Small intestine (tissue), 7 donors: ENCODE measurements at regions not wholly inside any gene's neighbourhood (a gene's known extent, or its start where the extent isn't known, plus 50 kb on each side); places are given as distances from the start of the nearest gene placed in this dataset.
"Not testable (repeated sequence)": the region's sequence is repeated elsewhere in the genome, so short reads cannot be mapped to it uniquely, and the experiment has no call there.

Experiments used
- DNase-seq, 2 donors: peaks; one replicate each; pipeline versions ENCODE4 v3.0.0 to v3.0.0-alpha.2; 2013
- FAIRE-seq: peaks from 2 replicates; lab custom pipeline; 2012; peaks lifted over from hg19 to GRCh38; lab: Jason Lieb, UNC
- H3K27ac ChIP-seq, 3 donors: one replicate each; pipeline ENCODE4 v1.5.1; 2013; ENCODE audit warnings: low read length in 2 of 3, mild to moderate bottlenecking in 2 of 3, control low read depth in 1 of 3, inconsistent platforms in 1 of 3, low read depth in 1 of 3, moderate library complexity in 1 of 3
- H3K27me3 ChIP-seq, 3 donors: one replicate each; pipeline ENCODE4 v1.6.1; 2013; ENCODE audit warnings: low read length in 3 of 3, inconsistent platforms in 1 of 3; ENCODE audit not compliant: control insufficient read depth in 3 of 3, insufficient read depth in 3 of 3
- H3K36me3 ChIP-seq, 3 donors: one replicate each; pipeline ENCODE4 v1.6.1; 2013; ENCODE audit warnings: low read length in 3 of 3, inconsistent platforms in 1 of 3, low read depth in 1 of 3, mild to moderate bottlenecking in 1 of 3, moderate library complexity in 1 of 3; ENCODE audit not compliant: control insufficient read depth in 3 of 3, insufficient read depth in 2 of 3
- H3K4me1 ChIP-seq, 3 donors: one replicate each; pipeline ENCODE4 v1.6.1; 2013; ENCODE audit warnings: low read length in 2 of 3, inconsistent platforms in 1 of 3, low read depth in 1 of 3, mild to moderate bottlenecking in 1 of 3, moderate library complexity in 1 of 3; ENCODE audit not compliant: control insufficient read depth in 3 of 3, insufficient read depth in 2 of 3
- H3K4me3 ChIP-seq, 3 donors: one replicate each; pipeline ENCODE4 v1.5.1; 2013; ENCODE audit warnings: low read length in 3 of 3, control low read depth in 1 of 3, inconsistent platforms in 1 of 3, low read depth in 1 of 3, mild to moderate bottlenecking in 1 of 3, moderate library complexity in 1 of 3
- H3K9me3 ChIP-seq, 2 donors: one replicate each; pipeline ENCODE4 v1.6.1; 2013; ENCODE audit warnings: low read depth in 1 of 2, low read length in 1 of 2; ENCODE audit not compliant: control insufficient read depth in 2 of 2, insufficient read depth in 1 of 2
- WGBS, 3 donors: extraction: QIAGEN DNeasy Blood & Tissue Kit; methylation state at CpG; one replicate each; pipeline ENCODE4 v1.1.7; 2013; 5-methylcytosine and 5-hydroxymethylcytosine counted together
- donor health status: healthy with polysubstance abuse.
- donor health status: control.
- donor health status: control.
- donor health status: Bipolar disorder and iron deficiency.
- donor health status: healthy.

DNA sequence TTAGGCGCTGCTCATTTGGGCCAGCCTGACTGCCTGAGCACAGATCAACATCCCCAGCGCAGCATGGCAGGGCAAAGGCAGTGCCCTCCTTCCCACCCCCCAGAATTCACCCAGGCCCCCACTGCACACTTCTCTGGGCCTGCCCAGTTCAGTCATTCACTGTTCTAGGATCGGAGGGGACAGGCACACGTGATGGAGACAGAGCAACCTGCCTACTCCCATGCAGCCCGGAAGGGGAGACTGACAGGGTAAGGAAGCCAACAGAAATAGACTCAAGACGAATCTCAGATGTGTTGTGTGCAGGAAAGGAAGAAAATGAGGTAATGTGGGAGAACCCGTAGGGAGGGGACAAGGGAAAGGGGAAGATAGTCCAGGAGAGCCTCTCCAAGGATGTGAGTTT lies 59.2 kb upstream of the LYRM9 start:
- Histone ChIP-seq H3K9me3 (no peaks in the 10 kb centered on the region), H3K4me1 (peaks cover 0 to 6% (median 0%) of the 10 kb centered on the region in 3 donors), H3K27ac (no peak overlapping the region), H3K4me3 (no peak overlapping the region), H3K27me3 (no peaks in the 10 kb centered on the region), H3K36me3 (no peaks in the 10 kb centered on the region)
- no peak for FAIRE-seq
- WGBS, 3 donors = 66 to 75% (median 68%) methylated on average over 7 of the region's 7 CpGs
- DNase-seq = no peak

DNA sequence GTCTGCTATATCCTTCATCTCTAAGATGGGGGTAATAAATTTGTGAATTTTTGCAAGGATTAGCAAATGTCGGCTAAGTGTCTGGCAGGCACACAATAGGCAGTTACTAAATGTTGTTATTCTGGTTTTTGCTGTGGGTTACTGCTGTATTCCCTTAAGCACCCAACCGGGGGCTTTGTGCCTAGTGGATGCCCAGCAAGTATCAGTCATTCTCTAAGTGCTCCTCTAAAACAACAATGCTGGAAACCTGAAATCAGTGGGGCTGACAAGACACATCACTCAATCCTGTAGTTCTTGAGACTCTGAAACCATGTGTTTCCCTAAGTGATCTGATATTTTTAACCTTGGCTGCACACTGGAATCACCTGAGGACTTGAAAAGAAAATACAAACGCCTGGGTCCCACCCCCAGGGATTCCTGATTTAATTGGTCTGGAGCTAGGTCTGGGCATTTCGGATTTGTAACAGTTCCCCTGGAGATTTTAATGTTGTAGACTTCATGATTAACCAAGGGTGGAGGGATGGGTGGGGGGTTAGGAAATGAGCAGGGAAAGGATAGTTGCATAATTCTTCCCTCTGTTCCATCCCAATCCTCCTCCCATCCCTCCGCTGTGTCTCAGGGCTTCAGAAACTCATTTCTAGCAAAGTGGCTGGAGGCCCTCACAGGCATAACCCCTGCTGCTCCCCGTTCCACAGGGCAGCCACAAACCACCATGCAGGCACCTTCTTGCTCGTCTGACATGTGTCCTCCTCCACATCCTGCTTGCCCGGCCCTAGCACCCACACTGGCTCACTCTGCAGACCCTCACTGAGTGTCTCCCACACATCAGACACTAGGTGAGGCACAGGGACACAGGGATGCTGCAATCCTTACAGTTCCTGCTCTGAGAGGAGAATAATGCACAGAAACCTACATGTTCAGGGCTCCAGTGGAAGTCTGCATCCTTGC lies 61.7 kb upstream of the LYRM9 start:
- 58 to 70% (median 61%) methylated on average over 8 of the region's 8 CpGs for WGBS, 3 donors
- no peak for FAIRE-seq
- no peaks in the 10 kb centered on the region for H3K27me3 ChIP-seq

DNA sequence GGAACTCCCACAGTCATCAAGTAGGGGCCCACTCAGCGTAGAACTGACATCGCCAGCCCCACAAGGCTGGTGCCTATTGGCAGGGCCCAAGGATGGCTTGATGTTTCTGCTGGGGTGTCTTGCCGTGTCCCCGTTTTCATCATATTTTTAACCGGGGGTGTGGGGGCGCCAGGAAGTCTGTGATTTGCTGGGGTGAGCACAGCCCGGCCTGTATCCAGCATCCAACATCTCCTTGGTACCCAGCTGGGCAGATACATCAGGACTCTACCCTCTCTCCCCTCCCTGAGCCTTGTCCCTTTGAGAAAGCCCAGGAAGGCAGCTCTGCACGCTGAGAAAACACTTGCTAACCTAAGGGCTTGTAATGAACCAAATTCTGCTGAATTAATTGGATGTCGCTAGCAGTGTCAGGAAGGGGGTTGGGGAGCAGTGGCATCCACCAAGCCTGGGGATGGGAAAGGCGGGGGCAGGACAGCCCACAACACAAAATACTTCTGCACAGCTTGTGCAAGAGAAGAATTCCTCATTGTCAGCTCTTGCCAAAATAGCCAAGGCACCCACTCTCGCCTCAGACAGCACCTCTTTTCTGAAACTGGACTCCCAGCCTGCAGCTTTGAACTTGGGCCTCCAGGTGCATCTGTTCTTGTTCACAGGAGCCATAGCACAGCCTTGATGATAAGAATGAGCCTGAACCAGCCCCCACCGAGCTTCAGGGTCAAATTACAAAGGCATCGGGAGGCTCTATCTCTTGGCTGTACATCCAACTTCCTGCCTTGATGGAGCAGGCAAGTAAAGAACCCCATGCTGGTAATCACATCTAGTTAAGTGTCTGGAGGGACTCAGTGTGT lies 63.7 kb upstream of the LYRM9 start:
- Histone ChIP-seq H3K27ac (no peak overlapping the region), H3K9me3 (no peaks in the 10 kb centered on the region), H3K36me3 (no peaks in the 10 kb centered on the region), H3K4me1 (peaks cover 0 to 6% (median 0%) of the 10 kb centered on the region in 3 donors), H3K27me3 (no peaks in the 10 kb centered on the region), H3K4me3 (no peak overlapping the region)
- FAIRE-seq (no peak), DNase-seq (peak; percentile 38 to 63)
- WGBS, 3 donors = 63 to 70% (median 63%) methylated on average over 13 of the region's 13 CpGs

More for the DNA sequence above, 61.7 kb upstream of the LYRM9 start:
- H3K4me3 ChIP-seq = no peak overlapping the region
- no peaks in the 10 kb centered on the region for H3K9me3 ChIP-seq
- DNase-seq = no peak
- no peaks in the 10 kb centered on the region for H3K36me3 ChIP-seq
- no peak overlapping the region for H3K27ac ChIP-seq
- peaks cover 0 to 6% (median 0%) of the 10 kb centered on the region in 3 donors for H3K4me1 ChIP-seq

DNA sequence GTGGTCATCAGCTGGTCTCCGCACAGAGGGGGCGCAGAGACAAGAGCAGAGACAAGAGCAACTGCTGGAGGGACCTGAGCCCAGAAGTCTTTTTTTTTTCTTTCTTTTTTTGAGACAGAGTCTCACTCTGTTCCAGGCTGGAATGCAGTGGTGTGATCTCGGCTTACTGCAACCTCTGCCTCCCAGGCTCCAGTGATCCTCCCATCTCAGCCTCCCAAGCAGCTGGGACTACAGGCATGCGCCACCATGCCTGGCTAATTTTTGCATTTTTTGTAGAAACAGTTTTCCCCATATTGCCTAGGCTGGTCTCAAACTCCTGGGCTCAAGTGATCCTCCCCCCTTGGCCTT lies 64.3 kb upstream of the LYRM9 start:
- 45 to 64% (median 49%) methylated on average over 4 of the region's 4 CpGs for WGBS, 3 donors
- not testable (repeated sequence) for FAIRE-seq

DNA sequence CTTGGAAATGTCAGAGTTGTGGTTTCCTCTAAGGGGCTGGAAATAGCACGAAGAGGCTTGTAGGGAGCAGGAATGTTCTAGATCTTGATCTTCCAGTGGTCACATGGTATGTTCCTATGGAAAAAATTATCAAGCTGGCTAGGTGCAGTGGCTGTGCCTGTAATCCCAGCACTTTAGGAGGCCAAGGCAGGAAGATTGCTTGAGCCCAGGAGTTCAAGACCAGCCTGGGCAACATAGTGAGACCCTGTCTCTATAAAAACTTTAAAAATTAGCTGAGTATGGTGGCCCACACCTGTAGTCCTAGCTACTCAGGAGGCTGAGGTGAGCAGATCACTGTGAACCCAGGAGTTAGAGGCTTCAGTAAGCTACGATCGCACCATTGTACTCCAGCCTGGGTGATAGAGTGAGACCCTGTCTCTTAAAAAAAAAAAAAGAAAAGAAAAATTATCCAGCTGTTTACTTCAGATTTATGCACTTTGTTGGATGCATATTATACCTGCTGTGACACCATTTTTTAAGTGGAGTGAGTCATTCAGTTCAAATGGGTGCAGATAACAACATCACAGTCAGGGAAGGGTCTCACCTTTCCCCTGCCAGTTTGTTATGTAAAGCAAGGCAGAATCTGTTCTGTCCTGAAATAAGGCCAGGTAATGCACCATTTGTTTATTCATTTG lies 65.7 kb upstream of the LYRM9 start:
- WGBS, 3 donors = 48 to 72% (median 56%) methylated on average over 3 of the region's 3 CpGs
- DNase-seq (no peak), FAIRE-seq (no peak)
- Histone ChIP-seq H3K27me3 (no peaks in the 10 kb centered on the region), H3K9me3 (no peaks in the 10 kb centered on the region), H3K36me3 (no peaks in the 10 kb centered on the region), H3K27ac (no peak overlapping the region), H3K4me1 (peaks cover 0 to 6% (median 0%) of the 10 kb centered on the region in 3 donors), H3K4me3 (no peak overlapping the region)

More for the DNA sequence above, 64.3 kb upstream of the LYRM9 start:
- H3K27me3 ChIP-seq, H3K4me3 ChIP-seq, H3K27ac ChIP-seq, H3K4me1 ChIP-seq, DNase-seq, H3K9me3 ChIP-seq, H3K36me3 ChIP-seq: not testable (repeated sequence)

DNA sequence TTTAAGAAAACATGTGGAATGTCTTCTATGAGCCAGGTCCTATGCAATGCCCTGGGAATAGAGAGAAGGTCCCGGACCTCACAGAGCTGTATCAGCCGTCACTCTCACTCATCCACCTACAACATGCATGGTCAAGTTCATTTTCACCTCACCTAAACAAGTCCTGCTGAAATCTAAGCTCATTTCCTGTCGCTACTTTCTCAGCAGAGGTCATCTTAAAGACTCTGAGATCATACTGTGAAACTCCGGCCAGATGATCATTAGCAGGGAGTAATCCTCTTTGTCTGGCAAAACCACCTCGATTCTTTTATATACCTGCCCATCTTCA lies 66.2 kb upstream of the LYRM9 start:
- DNase-seq = no peak
- H3K27me3 ChIP-seq = no peaks in the 10 kb centered on the region
- H3K4me1 ChIP-seq = peaks cover 0 to 6% (median 0%) of the 10 kb centered on the region in 3 donors
- no peak overlapping the region for H3K27ac ChIP-seq
- no peak overlapping the region for H3K4me3 ChIP-seq
- no peak for FAIRE-seq
- H3K9me3 ChIP-seq = no peaks in the 10 kb centered on the region
- WGBS, 3 donors = 32 to 45% (median 42%) methylated on average over 5 of the region's 5 CpGs
- no peaks in the 10 kb centered on the region for H3K36me3 ChIP-seq

DNA sequence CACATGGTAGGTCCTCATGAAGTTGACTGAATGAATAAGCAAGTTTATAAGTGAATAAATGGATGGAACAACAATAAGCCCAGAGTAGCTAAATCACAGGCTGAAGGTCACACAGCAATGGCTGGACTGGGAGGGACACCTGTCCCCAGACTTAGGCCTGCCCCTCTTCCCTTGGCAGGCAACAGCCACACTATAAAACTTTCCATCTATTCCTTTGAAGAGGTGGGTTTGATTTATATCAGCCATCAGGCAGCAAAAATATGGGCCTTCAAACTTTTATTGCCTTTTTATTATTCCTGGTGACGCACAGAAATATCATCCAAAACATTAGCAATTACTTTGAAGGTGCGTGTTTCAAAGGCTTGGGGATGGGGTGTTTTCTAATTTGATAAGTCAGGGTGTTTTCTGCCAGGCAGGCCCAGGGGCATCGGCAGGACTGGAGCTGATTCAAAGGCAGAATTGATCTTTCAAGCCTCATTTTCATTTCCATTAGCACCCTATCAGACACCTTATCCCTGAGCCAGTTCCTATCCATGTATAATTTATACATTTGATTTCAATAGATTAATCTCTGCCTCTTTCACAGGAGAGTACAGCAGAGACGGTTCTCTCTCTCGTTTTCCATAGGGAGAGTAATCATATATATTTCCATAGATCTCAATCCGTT lies 67.2 kb upstream of the LYRM9 start:
- no peak overlapping the region for H3K27ac ChIP-seq
- 13 to 59% (median 28%) methylated on average over 6 of the region's 6 CpGs for WGBS, 3 donors
- H3K4me1 ChIP-seq = peaks cover 0 to 6% (median 0%) of the 10 kb centered on the region in 3 donors
- FAIRE-seq = no peak
- no peaks in the 10 kb centered on the region for H3K9me3 ChIP-seq
- no peaks in the 10 kb centered on the region for H3K36me3 ChIP-seq
- no peak overlapping the region for H3K4me3 ChIP-seq
- H3K27me3 ChIP-seq = no peaks in the 10 kb centered on the region
- peak in 1 of 2 donors; percentile 83 for DNase-seq

DNA sequence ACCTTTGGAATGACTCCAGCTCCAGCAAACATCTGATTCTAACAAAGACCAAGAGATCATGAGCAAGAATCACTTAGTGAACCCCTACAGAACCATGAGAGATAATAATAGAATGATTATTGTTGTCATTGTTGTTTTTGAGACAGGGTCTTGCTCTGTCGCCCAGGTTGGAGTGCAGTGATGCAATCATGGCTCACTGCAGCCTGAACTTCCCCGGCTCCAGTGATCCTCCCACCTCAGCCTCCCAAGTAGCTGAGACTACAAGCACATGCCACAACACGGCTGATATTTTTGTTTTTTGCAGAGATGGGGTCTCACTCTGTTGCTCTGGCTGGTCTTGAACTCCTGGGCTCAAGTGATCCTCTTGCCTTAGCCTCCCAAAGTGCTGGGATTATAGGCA lies 69.4 kb upstream of the LYRM9 start:
- not testable (repeated sequence) for H3K36me3 ChIP-seq, H3K4me1 ChIP-seq, H3K27me3 ChIP-seq, H3K9me3 ChIP-seq, DNase-seq, H3K4me3 ChIP-seq, FAIRE-seq, H3K27ac ChIP-seq
- 83 to 100% (median 87%) methylated on average over 3 of the region's 3 CpGs for WGBS, 3 donors
